PC-9 (cell line): ENCODE measurements at regions not wholly inside any gene's neighbourhood (a gene's known extent, or its start where the extent isn't known, plus 50 kb on each side); places are given as distances from the start of the nearest gene placed in this dataset.

ENCODE experiments used
- BruUV-seq: library from RNA; stranded (reverse); fragments of 400-500 nt; replicated peaks from 2 replicates; lab custom pipeline; 2021; lab: Mats Ljungman, UMichigan
- CTCF ChIA-PET: fragments of 300-600 bp; sonication (Branson Sonifier 250); formaldehyde crosslinking; loops from one replicate; lab custom pipeline; 2022; ENCODE audit warnings: antibody characterized with exemption; lab: Charles Lee
- POLR2A ChIA-PET: fragments of 300-600 bp; sonication (Branson Sonifier 250); formaldehyde crosslinking; loops from one replicate; lab custom pipeline; 2022; ENCODE audit warnings: antibody characterized with exemption; ENCODE audit not compliant: unreplicated experiment; lab: Charles Lee
- DNase-seq, 2 experiments: peaks; one replicate each; pipeline versions ENCODE4 v3.0.0 to v3.0.0-alpha.2; 2015 to 2022; ENCODE audit warnings: mixed read lengths in 1 of 2
- H2AFZ ChIP-seq: fragments of 200-600 bp; sonication (generic); 2 replicates; pipeline ENCODE4 v1.8.1; 2017; ENCODE audit warnings: antibody characterized with exemption
- H3F3A ChIP-seq: fragments of 200-600 bp; sonication (generic); 2 replicates; pipeline ENCODE4 v1.8.1; 2017; ENCODE audit warnings: antibody characterized with exemption, mild to moderate bottlenecking, low read depth; ENCODE audit not compliant: insufficient read depth
- H3K27ac ChIP-seq: fragments of 200-600 bp; sonication (generic); 2 replicates; pipeline ENCODE4 v1.6.1; 2016; ENCODE audit warnings: mixed run types
- H3K27me3 ChIP-seq: fragments of 200-600 bp; sonication (generic); 2 replicates; pipeline ENCODE4 v1.6.1; 2016; ENCODE audit warnings: low read depth, mixed run types; ENCODE audit not compliant: insufficient read depth
- H3K36me3 ChIP-seq: fragments of 200-600 bp; sonication (generic); 2 replicates; pipeline ENCODE4 v1.6.1; 2016; ENCODE audit warnings: low read depth, mixed run types
- H3K4me1 ChIP-seq: fragments of 200-600 bp; sonication (generic); replicated peaks from 2 replicates; pipeline ENCODE4 v1.6.1; 2016; ENCODE audit warnings: mixed run types; ENCODE audit not compliant: insufficient read depth
- H3K4me2 ChIP-seq: fragments of 200-600 bp; sonication (generic); 2 replicates; pipeline ENCODE4 v1.6.1; 2017; ENCODE audit warnings: mixed run types
- H3K4me3 ChIP-seq: fragments of 200-600 bp; sonication (generic); 2 replicates; pipeline ENCODE4 v1.6.1; 2016; ENCODE audit warnings: mixed run types
- H3K79me2 ChIP-seq: fragments of 200-600 bp; sonication (generic); 2 replicates; pipeline ENCODE4 v1.6.1; 2017; ENCODE audit warnings: low read depth, mixed run types
- H3K9me2 ChIP-seq: fragments of 200-600 bp; sonication (generic); 2 replicates; pipeline ENCODE4 v1.8.1; 2017; ENCODE audit warnings: mild to moderate bottlenecking; ENCODE audit not compliant: insufficient read depth
- H3K9me3 ChIP-seq: fragments of 200-600 bp; sonication (generic); 2 replicates; pipeline ENCODE4 v1.8.1; 2016; ENCODE audit warnings: low read depth; ENCODE audit not compliant: insufficient read depth
- H4K20me1 ChIP-seq: fragments of 200-600 bp; sonication (generic); 2 replicates; pipeline ENCODE4 v1.8.1; 2017; ENCODE audit not compliant: insufficient read depth
- CTCF ChIP-seq: fragments of 200-600 bp; sonication (generic); conservative IDR thresholded peaks from 2 replicates; pipeline ENCODE4 v1.6.1; 2017; ENCODE audit warnings: mixed run types, antibody characterized with exemption, mild to moderate bottlenecking, moderate library complexity
- EZH2 ChIP-seq: fragments of 200-600 bp; sonication (generic); IDR thresholded peaks from 2 replicates; pipeline ENCODE4 v1.8.0; 2017; ENCODE audit warnings: antibody characterized with exemption, low read depth
- intact Hi-C: fragments of 100-400 bp; cut with micrococcal nuclease; formaldehyde crosslinking; loops from one replicate; pipeline ENCODE4 v1.10.0; 2022; ENCODE audit not compliant: unreplicated experiment

- POLR2A ChIA-PET = no interaction called here
- no TSS peak for BruUV-seq
- H4K20me1 ChIP-seq = no peaks in the 10 kb centered on the region
- H3K9me2 ChIP-seq = no peaks in the 10 kb centered on the region
- H2AFZ ChIP-seq = no peak overlapping the region
- CTCF ChIA-PET = no interaction called here
- TF ChIP-seq CTCF (no peak), EZH2 (no peak)
- H3K79me2 ChIP-seq = no peaks in the 10 kb centered on the region
- H3K9me3 ChIP-seq = no peaks in the 10 kb centered on the region
- H3K27me3 ChIP-seq = no peaks in the 10 kb centered on the region
- no peak for DNase-seq
- H3K27ac ChIP-seq = no peak overlapping the region
- no peak overlapping the region for H3K4me2 ChIP-seq
- H3K36me3 ChIP-seq = no peaks in the 10 kb centered on the region
- intact Hi-C loops = no loop called here
- no peak overlapping the region for H3K4me3 ChIP-seq
- H3F3A ChIP-seq = no peaks in the 10 kb centered on the region
- no peaks in the 10 kb centered on the region for H3K4me1 ChIP-seq
These were observed 314.8 kb upstream of the GRM3 start for GRCh38 chr7:86328801-86329433.

GRCh38 chr7:86326847-86327246, 316.9 kb upstream of the GRM3 start:
- intact Hi-C loops = no loop called here
- Histone ChIP-seq H3K36me3 (no peaks in the 10 kb centered on the region), H3K27ac (no peak overlapping the region), H3K9me2 (no peaks in the 10 kb centered on the region), H3F3A (no peaks in the 10 kb centered on the region), H3K4me2 (no peak overlapping the region), H4K20me1 (no peaks in the 10 kb centered on the region), H2AFZ (no peak overlapping the region), H3K4me3 (no peak overlapping the region), H3K79me2 (no peaks in the 10 kb centered on the region), H3K27me3 (no peaks in the 10 kb centered on the region), H3K9me3 (no peaks in the 10 kb centered on the region), H3K4me1 (no peaks in the 10 kb centered on the region)
- ChIA-PET CTCF (no interaction called here), POLR2A (no interaction called here)
- DNase-seq = no peak
- no TSS peak for BruUV-seq
- TF ChIP-seq CTCF (no peak), EZH2 (no peak)

GRCh38 chr7:86320889-86321288, 322.8 kb upstream of the GRM3 start:
- Histone ChIP-seq H3K27me3 (no peaks in the 10 kb centered on the region), H2AFZ (no peak overlapping the region), H3K4me1 (no peaks in the 10 kb centered on the region), H3K9me2 (no peaks in the 10 kb centered on the region), H3K27ac (no peak overlapping the region), H3K4me3 (no peak overlapping the region), H3K4me2 (no peak overlapping the region), H3K79me2 (no peaks in the 10 kb centered on the region), H3F3A (no peaks in the 10 kb centered on the region), H4K20me1 (no peaks in the 10 kb centered on the region), H3K9me3 (no peaks in the 10 kb centered on the region), H3K36me3 (no peaks in the 10 kb centered on the region)
- TF ChIP-seq EZH2 = no peak
- ChIA-PET CTCF (interaction anchor here (0.6 kb wide), 1 partner anchor 8 kb away, joined by 3 read pairs; no protein-coding TSS in a partner anchor), POLR2A (no interaction called here)
- BruUV-seq = no TSS peak
- DNase-seq = no peak
- intact Hi-C loops = no loop called here

GRCh38 chr7:86320341-86320740, 323.4 kb upstream of the GRM3 start:
- no peaks in the 10 kb centered on the region for H3F3A ChIP-seq
- TF ChIP-seq EZH2 (no peak), CTCF (no peak)
- H3K27me3 ChIP-seq = no peaks in the 10 kb centered on the region
- no peaks in the 10 kb centered on the region for H3K79me2 ChIP-seq
- no peaks in the 10 kb centered on the region for H3K9me3 ChIP-seq
- no peaks in the 10 kb centered on the region for H3K36me3 ChIP-seq
- no peak overlapping the region for H3K27ac ChIP-seq
- no peak overlapping the region for H3K4me2 ChIP-seq
- BruUV-seq = no TSS peak
- intact Hi-C loops = no loop called here
- no peak for DNase-seq
- no peaks in the 10 kb centered on the region for H3K4me1 ChIP-seq
- no peaks in the 10 kb centered on the region for H4K20me1 ChIP-seq
- ChIA-PET CTCF (no interaction called here), POLR2A (no interaction called here)
- no peak overlapping the region for H3K4me3 ChIP-seq
- no peak overlapping the region for H2AFZ ChIP-seq
- no peaks in the 10 kb centered on the region for H3K9me2 ChIP-seq
